ENCODE measurements at regions not wholly inside any gene's neighbourhood (a gene's known extent, or its start where the extent isn't known, plus 50 kb on each side); places are given as distances from the start of the nearest gene placed in this dataset.

DNA sequence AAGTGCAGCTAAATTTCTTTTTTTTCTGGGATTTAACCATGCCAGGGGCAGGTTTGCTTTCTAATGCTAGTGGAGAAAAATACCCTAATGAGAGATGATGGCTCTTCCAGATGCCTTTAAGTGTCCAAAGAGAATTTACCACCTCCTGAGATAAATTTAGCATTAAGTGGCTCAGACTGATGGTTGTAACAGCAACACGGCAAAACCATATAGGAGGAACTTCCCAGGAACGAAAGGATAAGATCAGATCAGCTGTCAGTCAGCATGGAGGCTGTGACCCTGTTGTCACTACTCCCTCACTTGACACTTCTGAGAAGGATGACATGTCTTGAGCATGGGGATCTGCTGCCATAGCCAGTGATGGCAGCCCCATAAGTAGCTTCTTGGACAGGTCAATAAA, 860.0 kb downstream of the QKI start:
- H4K20me1 ChIP-seq (ENCODE audit: control insufficient read depth, insufficient read depth, insufficient read length), result no peaks in the 10 kb centered on the region
- H3K4me2 ChIP-seq (ENCODE audit: insufficient read depth, insufficient read length, low read length), result no peak overlapping the region
- peaks cover 9 to 14% of the 10 kb centered on the region in 2 experiments for H3K9me3 Mint-ChIP-seq
- H3K4me1 Mint-ChIP-seq, result no peaks in the 10 kb centered on the region
- H3K36me3 Mint-ChIP-seq (ENCODE audit: insufficient read depth in 1 of 3, low read depth in 3 of 3), result peaks cover 5 to 15% (median 11%) of the 10 kb centered on the region in 3 experiments; a peak in 5 of 7 replicates
- no peak overlapping the region for H4K91ac ChIP-seq (ENCODE audit: insufficient read length, low read depth, low read length)
- H2BK15ac ChIP-seq (ENCODE audit: low read depth, low read length), result no peak overlapping the region
- no peak overlapping the region for H3K9ac ChIP-seq (ENCODE audit: extremely low read depth, insufficient read length, low read length)
- DNase-seq, result no peak
- H2BK12ac ChIP-seq (ENCODE audit: insufficient read length, low read depth, low read length), result no peak overlapping the region
- H2BK120ac ChIP-seq (ENCODE audit: low read depth, low read length, poor library complexity, severe bottlenecking), result no peak overlapping the region
- H3K27me3 Mint-ChIP-seq (ENCODE audit: low read depth), result no peaks in the 10 kb centered on the region; the same call in 1 of the 2 replicates
- H4K8ac ChIP-seq (replicated peaks; ENCODE audit: insufficient read length, low read depth, low read length), result no peak overlapping the region
- H3K9me3 ChIP-seq (ENCODE audit: control insufficient read depth, low read depth, low read length), result peaks cover 5% of the 10 kb centered on the region
- H3K27me3 ChIP-seq (ENCODE audit: insufficient read depth, low read length), result no peaks in the 10 kb centered on the region
- no peak overlapping the region for H3K4me3 Mint-ChIP-seq
- no peak overlapping the region for H3K27ac Mint-ChIP-seq
- no peak overlapping the region for H3K27ac ChIP-seq (ENCODE audit: insufficient read length, low read depth, low read length)
- H2AK5ac ChIP-seq (ENCODE audit: insufficient read length, low read length), result no peak overlapping the region
- no peak overlapping the region for H3K18ac ChIP-seq (ENCODE audit: insufficient read length, low read depth, low read length)
- H3K14ac ChIP-seq (ENCODE audit: insufficient read depth, low read length), result no peak overlapping the region
- no peak overlapping the region for H3T11ph ChIP-seq (ENCODE audit: low read length)
- WGBS (ENCODE audit: extremely low coverage, insufficient read length, low lambda C conversion rate), result no CpG with 5 or more reads among the region's 2 CpGs
- no peak overlapping the region for H3K23ac ChIP-seq (ENCODE audit: insufficient read length, low read depth, low read length)
- H3K4me1 ChIP-seq (ENCODE audit: insufficient read depth, low read length), result no peaks in the 10 kb centered on the region
- TF ChIP-seq, protein P1, sequence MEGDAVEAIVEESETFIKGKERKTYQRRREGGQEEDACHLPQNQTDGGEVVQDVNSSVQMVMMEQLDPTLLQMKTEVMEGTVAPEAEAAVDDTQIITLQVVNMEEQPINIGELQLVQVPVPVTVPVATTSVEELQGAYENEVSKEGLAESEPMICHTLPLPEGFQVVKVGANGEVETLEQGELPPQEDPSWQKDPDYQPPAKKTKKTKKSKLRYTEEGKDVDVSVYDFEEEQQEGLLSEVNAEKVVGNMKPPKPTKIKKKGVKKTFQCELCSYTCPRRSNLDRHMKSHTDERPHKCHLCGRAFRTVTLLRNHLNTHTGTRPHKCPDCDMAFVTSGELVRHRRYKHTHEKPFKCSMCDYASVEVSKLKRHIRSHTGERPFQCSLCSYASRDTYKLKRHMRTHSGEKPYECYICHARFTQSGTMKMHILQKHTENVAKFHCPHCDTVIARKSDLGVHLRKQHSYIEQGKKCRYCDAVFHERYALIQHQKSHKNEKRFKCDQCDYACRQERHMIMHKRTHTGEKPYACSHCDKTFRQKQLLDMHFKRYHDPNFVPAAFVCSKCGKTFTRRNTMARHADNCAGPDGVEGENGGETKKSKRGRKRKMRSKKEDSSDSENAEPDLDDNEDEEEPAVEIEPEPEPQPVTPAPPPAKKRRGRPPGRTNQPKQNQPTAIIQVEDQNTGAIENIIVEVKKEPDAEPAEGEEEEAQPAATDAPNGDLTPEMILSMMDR (conservative IDR thresholded peaks at IDR 0.05), result no peak
- H3K23me2 ChIP-seq (ENCODE audit: insufficient read length, low read depth, low read length, poor library complexity, severe bottlenecking), result no peaks in the 10 kb centered on the region
- H2BK5ac ChIP-seq (ENCODE audit: insufficient read length, low read length), result no peak overlapping the region
- H3K4ac ChIP-seq (ENCODE audit: low read depth, low read length), result no peak overlapping the region
- no peak overlapping the region for H2AFZ ChIP-seq (ENCODE audit: low read length)
- H3K56ac ChIP-seq (ENCODE audit: insufficient read length, low read depth, low read length), result no peak overlapping the region
- no peaks in the 10 kb centered on the region for H3K79me2 ChIP-seq (ENCODE audit: insufficient read depth, low read length)
- no peak overlapping the region for H2BK20ac ChIP-seq (ENCODE audit: low read depth, low read length, poor library complexity, severe bottlenecking)
- H3K79me1 ChIP-seq (ENCODE audit: insufficient read depth, low read depth, low read length, poor library complexity, severe bottlenecking), result no peaks in the 10 kb centered on the region
- H4K5ac ChIP-seq (ENCODE audit: insufficient read length, low read depth, low read length), result no peak overlapping the region

All from H9 (cell line).